Lower leg skin (tissue), 4 donors: ENCODE measurements at regions not wholly inside any gene's neighbourhood (a gene's known extent, or its start where the extent isn't known, plus 50 kb on each side); places are given as distances from the start of the nearest gene placed in this dataset.

ENCODE experiments used
- DNase-seq, 2 donors: peaks; one replicate each; pipeline ENCODE4 v3.0.0-alpha.2; 2019; ENCODE audit warnings: low spot score in 2 of 2
- H3K4me3 ChIP-seq: fragments of 200-600 bp; sonication (generic); 2 replicates; pipeline ENCODE4 v1.5.1; 2017; ENCODE audit warnings: mild to moderate bottlenecking, low read depth; ENCODE audit not compliant: poor library complexity, severe bottlenecking
- CTCF ChIP-seq, 3 donors: fragments of 450-650 bp; IDR thresholded peaks; one replicate each; pipeline ENCODE4 v1.5.1; 2016; ENCODE audit warnings: antibody characterized with exemption in 3 of 3, mild to moderate bottlenecking in 3 of 3, moderate library complexity in 2 of 3
- POLR2A ChIP-seq, 2 donors: fragments of 450-650 bp; IDR thresholded peaks; one replicate each; pipeline ENCODE4 v1.6.1; 2016 to 2017; ENCODE audit warnings: antibody characterized with exemption in 2 of 2, mild to moderate bottlenecking in 1 of 2, moderate library complexity in 1 of 2
- WGBS, 2 donors: methylation state at CpG; one replicate each; pipeline ENCODE4 v1.1.5; 2018; 5-methylcytosine and 5-hydroxymethylcytosine counted together
- intact Hi-C: fragments of 100-400 bp; cut with DNase I; formaldehyde crosslinking; loops from one replicate; pipeline ENCODE4 v1.15.0; 2023; ENCODE audit warnings: low total_unique reads

- 80 to 84% methylated on average over 1 of the region's 1 CpG for WGBS, 2 donors
- no peak overlapping the region for H3K4me3 ChIP-seq
- intact Hi-C loops: no loop called here
- TF ChIP-seq CTCF (IDR thresholded peaks at IDR 0.05): no peak
- TF ChIP-seq POLR2A (IDR thresholded peaks at IDR 0.05): no peak
- no peak for DNase-seq
Observed at GRCh38 chr21:20874202-20874601, 124.0 kb upstream of the NCAM2 start.

- DNase-seq: no peak
- no peak overlapping the region for H3K4me3 ChIP-seq
- intact Hi-C loops: no loop called here
- no peak for TF ChIP-seq CTCF (IDR thresholded peaks at IDR 0.05)
- no peak for TF ChIP-seq POLR2A (IDR thresholded peaks at IDR 0.05)
Observed at GRCh38 chr21:20875742-20876141, 122.5 kb upstream of the NCAM2 start.

GRCh38 chr21:20877976-20878375 is 120.2 kb upstream of the NCAM2 start:
- H3K4me3 ChIP-seq: no peak overlapping the region
- 90 to 92% methylated on average over 2 of the region's 2 CpGs for WGBS, 2 donors
- DNase-seq: no peak
- TF ChIP-seq CTCF (IDR thresholded peaks at IDR 0.05) (no peak), POLR2A (IDR thresholded peaks at IDR 0.05) (no peak)
- intact Hi-C loops: no loop called here

- WGBS, 2 donors: 39 to 41% methylated on average over 9 of the region's 9 CpGs
Observed at GRCh38 chr21:20882462-20883407, 115.5 kb upstream of the NCAM2 start.

GRCh38 chr21:20883408-20883800 is 114.8 kb upstream of the NCAM2 start:
- WGBS, 2 donors: 76 to 78% methylated on average over 4 of the region's 4 CpGs
- DNase-seq: no peak
- H3K4me3 ChIP-seq: no peak overlapping the region
- intact Hi-C loops: no loop called here
- TF ChIP-seq CTCF (IDR thresholded peaks at IDR 0.05): no peak
- no peak for TF ChIP-seq POLR2A (IDR thresholded peaks at IDR 0.05)

More at GRCh38 chr21:20882462-20883407, 115.5 kb upstream of the NCAM2 start:
- TF ChIP-seq POLR2A (IDR thresholded peaks at IDR 0.05) (no peak), CTCF (IDR thresholded peaks at IDR 0.05) (no peak)
- no peak for DNase-seq
- intact Hi-C loops: no loop called here
- no peak overlapping the region for H3K4me3 ChIP-seq
